K562 (cell line): ENCODE measurements at regions not wholly inside any gene's neighbourhood (a gene's known extent, or its start where the extent isn't known, plus 50 kb on each side); places are given as distances from the start of the nearest gene placed in this dataset.
"Not testable (repeated sequence)": the region's sequence is repeated elsewhere in the genome, so short reads cannot be mapped to it uniquely, and the experiment has no call there.

Source experiments
- CREM ChIP-seq: IDR thresholded peaks from 2 replicates; pipeline ENCODE4 v1.6.1; 2014; ENCODE audit warnings: antibody characterized with exemption, low read depth
- CTCF ChIP-seq, 3 experiments: IDR thresholded peaks in 2 of 3; conservative IDR thresholded peaks in 1 of 3; 2 replicates each; pipeline ENCODE4 v1.5.1; 2011 to 2012; ENCODE audit warnings: low read length in 3 of 3, mild to moderate bottlenecking in 3 of 3, control low read depth in 2 of 3, improper control_type of control experiment in 1 of 3, inconsistent platforms in 1 of 3, low read depth in 1 of 3, mixed read lengths in 1 of 3, moderate library complexity in 1 of 3; ENCODE audit not compliant: insufficient read depth in 2 of 3
- HDAC6 ChIP-seq: IDR thresholded peaks from 2 replicates; pipeline ENCODE4 v1.6.1; 2012; ENCODE audit warnings: low read depth, mild to moderate bottlenecking, control low read depth, inconsistent platforms, low read length, moderate library complexity
- HMG20B ChIP-seq: fragments of 250-450 bp; sonication (Bioruptor Pico); IDR thresholded peaks from 2 replicates; pipeline ENCODE4 v1.5.0; 2021; ENCODE audit warnings: mild to moderate bottlenecking
- JUND ChIP-seq, 2 experiments: IDR thresholded peaks; 2 replicates in 1 of 2; 3 replicates in 1 of 2; pipeline ENCODE4 v1.6.1; 2011; ENCODE audit warnings: borderline replicate concordance in 2 of 2, low read depth in 2 of 2, low read length in 2 of 2, improper control_type of control experiment in 1 of 2, missing biosample characterization in 1 of 2, missing genetic modification characterization in 1 of 2, missing genetic modification reagents in 1 of 2
- MLLT1 ChIP-seq, 2 experiments: fragments of 450-650 bp; IDR thresholded peaks; 2 replicates each; pipeline ENCODE4 v1.6.1; 2016
- PKNOX1 ChIP-seq: fragments of 450-650 bp; IDR thresholded peaks from 2 replicates; pipeline ENCODE4 v1.6.1; 2016
- POLR2A ChIP-seq: fragments of 450-650 bp; conservative IDR thresholded peaks from 2 replicates; pipeline ENCODE4 v1.6.1; 2016
- RBBP5 ChIP-seq: fragments of 200-600 bp; sonication (generic); IDR thresholded peaks from 2 replicates; pipeline ENCODE4 v1.6.1; 2012; ENCODE audit warnings: borderline replicate concordance, mild to moderate bottlenecking, low read length, control low read depth, inconsistent platforms; ENCODE audit not compliant: insufficient read depth, poor library complexity, severe bottlenecking
- XRCC5 ChIP-seq: fragments of 200-400 bp; formaldehyde crosslinking; IDR thresholded peaks from 2 replicates; pipeline ENCODE4 v1.6.1; 2017; ENCODE audit warnings: low read depth, mild to moderate bottlenecking, low read length
- ZFP36 ChIP-seq: fragments of 150-350 bp; IDR thresholded peaks from 2 replicates; pipeline ENCODE4 v1.6.1; 2018; ENCODE audit warnings: low read length, low read depth; ENCODE audit not compliant: partially characterized antibody

- not testable (repeated sequence) for TF ChIP-seq MLLT1 (IDR thresholded peaks at IDR 0.05); POLR2A; JUND (IDR thresholded peaks at IDR 0.05; ENCODE audit: borderline replicate concordance, low read depth, low read length); JUND (tag; IDR thresholded peaks at IDR 0.05; ENCODE audit: borderline replicate concordance, low read depth, low read length); RBBP5; PKNOX1; CTCF (IDR thresholded peaks at IDR 0.05 in 2 of 3, conservative IDR thresholded peaks at IDR 0.05 in 1 of 3; ENCODE audit: insufficient read depth in 2 of 3, low read depth in 1 of 3, low read length in 3 of 3); XRCC5; HDAC6; CREM; ZFP36; HMG20B
These were observed 763.9 kb upstream of the TMEFF2 start for GRCh38 chr2:192958615-192959014.
